Activated B cell treated with CpG ODN at 0.5 μM for 24 hours (primary cell): ENCODE measurements at regions not wholly inside any gene's neighbourhood (a gene's known extent, or its start where the extent isn't known, plus 50 kb on each side); places are given as distances from the start of the nearest gene placed in this dataset.

ENCODE experiments used
- ATAC-seq: fragments of 200-7000 bp; cut with Tn5 transposase; one replicate; pipeline ENCODE4 v1.10.0; 2021; ENCODE audit warnings: low read depth, mild to moderate bottlenecking, moderate library complexity
- CTCF ChIA-PET: fragments of 350-600 bp; sonication (Branson Sonifier 250); formaldehyde crosslinking; loops from one replicate; lab custom pipeline; 2021; ENCODE audit warnings: antibody characterized with exemption; lab: Charles Lee
- POLR2A ChIA-PET: fragments of 350-600 bp; sonication (Branson Sonifier 250); formaldehyde crosslinking; loops from one replicate; lab custom pipeline; 2021; ENCODE audit warnings: antibody characterized with exemption; lab: Charles Lee
- DNase-seq: peaks from one replicate; pipeline ENCODE4 v3.0.0; 2022
- H3K27ac Mint-ChIP-seq: one replicate; pipeline ENCODE4 v1.8.0; 2020; ENCODE audit warnings: mixed read lengths
- H3K27me3 Mint-ChIP-seq: one replicate; pipeline ENCODE4 v1.8.0; 2021; ENCODE audit warnings: mixed read lengths
- H3K36me3 Mint-ChIP-seq: one replicate; pipeline ENCODE4 v1.8.0; 2021; ENCODE audit warnings: low read depth, mixed read lengths
- H3K4me1 Mint-ChIP-seq: one replicate; pipeline ENCODE4 v1.8.0; 2021; ENCODE audit warnings: mixed read lengths
- H3K4me3 Mint-ChIP-seq: one replicate; pipeline ENCODE4 v1.8.0; 2020; ENCODE audit warnings: mild to moderate bottlenecking, mixed read lengths
- H3K9me3 Mint-ChIP-seq: one replicate; pipeline ENCODE4 v1.8.0; 2020; ENCODE audit warnings: mixed read lengths
- CTCF ChIP-seq: fragments of 200-600 bp; IDR thresholded peaks from one replicate; pipeline ENCODE4 v1.8.0; 2022; ENCODE audit warnings: antibody characterized with exemption, mild to moderate bottlenecking
- intact Hi-C: fragments of 100-400 bp; cut with micrococcal nuclease; formaldehyde crosslinking; loops from one replicate; pipeline ENCODE4 v1.15.1; 2024

GRCh38 chr4:126604268-126604867 is 1028.4 kb upstream of the INTU start:
- Mint-ChIP-seq H3K4me1 (no peaks in the 10 kb centered on the region), H3K4me3 (no peak overlapping the region), H3K9me3 (no peaks in the 10 kb centered on the region), H3K27me3 (no peaks in the 10 kb centered on the region), H3K36me3 (no peaks in the 10 kb centered on the region), H3K27ac (no peak overlapping the region)
- ChIA-PET CTCF (interaction anchor here (0.6 kb wide), 1 partner anchor 1291 kb away, joined by 6 read pairs; no protein-coding TSS in a partner anchor), POLR2A (no interaction called here)
- DNase-seq, result no peak
- TF ChIP-seq CTCF, result no peak
- intact Hi-C loops, result no loop called here
- ATAC-seq, result no peak

- DNase-seq (no peak), ATAC-seq (no peak)
- CTCF ChIA-PET, result no interaction called here
- intact Hi-C loops, result no loop called here
- Mint-ChIP-seq H3K27me3 (no peaks in the 10 kb centered on the region), H3K4me3 (no peak overlapping the region), H3K4me1 (no peaks in the 10 kb centered on the region), H3K9me3 (peaks cover 2% of the 10 kb centered on the region), H3K27ac (no peak overlapping the region), H3K36me3 (no peaks in the 10 kb centered on the region)
- no peak for TF ChIP-seq CTCF
- POLR2A ChIA-PET, result no interaction called here
Measured at GRCh38 chr4:126610933-126611332, 1021.8 kb upstream of the INTU start.

- intact Hi-C loops, result no loop called here
- H3K27me3 Mint-ChIP-seq, result no peaks in the 10 kb centered on the region
- no peak for ATAC-seq
- ChIA-PET CTCF (no interaction called here), POLR2A (no interaction called here)
- TF ChIP-seq CTCF, result no peak
- DNase-seq, result no peak
- peaks cover 2% of the 10 kb centered on the region for H3K9me3 Mint-ChIP-seq
- no peak overlapping the region for H3K4me3 Mint-ChIP-seq
- H3K4me1 Mint-ChIP-seq, result no peaks in the 10 kb centered on the region
- no peak overlapping the region for H3K27ac Mint-ChIP-seq
- H3K36me3 Mint-ChIP-seq, result no peaks in the 10 kb centered on the region
Measured at GRCh38 chr4:126611900-126612299, 1020.9 kb upstream of the INTU start.

- ChIA-PET CTCF (no interaction called here), POLR2A (no interaction called here)
- H3K9me3 Mint-ChIP-seq, result peaks cover 2% of the 10 kb centered on the region
- no peak overlapping the region for H3K4me3 Mint-ChIP-seq
- no peak for ATAC-seq
- TF ChIP-seq CTCF, result no peak
- no peaks in the 10 kb centered on the region for H3K36me3 Mint-ChIP-seq
- H3K4me1 Mint-ChIP-seq, result no peaks in the 10 kb centered on the region
- H3K27me3 Mint-ChIP-seq, result no peaks in the 10 kb centered on the region
- DNase-seq, result no peak
- H3K27ac Mint-ChIP-seq, result no peak overlapping the region
- intact Hi-C loops, result no loop called here
Measured at GRCh38 chr4:126614356-126614855, 1018.4 kb upstream of the INTU start.

GRCh38 chr4:126616795-126617194 is 1016.0 kb upstream of the INTU start:
- Mint-ChIP-seq H3K9me3 (peaks cover 5% of the 10 kb centered on the region), H3K4me1 (no peaks in the 10 kb centered on the region), H3K27ac (no peak overlapping the region), H3K4me3 (no peak overlapping the region), H3K27me3 (no peaks in the 10 kb centered on the region), H3K36me3 (no peaks in the 10 kb centered on the region)
- POLR2A ChIA-PET, result no interaction called here
- CTCF ChIA-PET, result no interaction called here
- ATAC-seq, result no peak
- no peak for TF ChIP-seq CTCF
- no peak for DNase-seq
- intact Hi-C loops, result no loop called here
